Endothelial cell of umbilical vein (primary cell): ENCODE measurements at regions not wholly inside any gene's neighbourhood (a gene's known extent, or its start where the extent isn't known, plus 50 kb on each side); places are given as distances from the start of the nearest gene placed in this dataset.
A peak's percentile ranks its signal among the peaks of the same experiment; 100 is the strongest.

Source experiments
- BruUV-seq: library from RNA; stranded (reverse); fragments of 400-500 nt; replicated peaks from 2 replicates; lab custom pipeline; 2021; lab: Mats Ljungman, UMichigan
- CTCF ChIA-PET: fragments of 300-600, 350-600 bp; sonication (Branson Sonifier 250); formaldehyde crosslinking; loops from one replicate; lab custom pipeline; 2021; ENCODE audit warnings: antibody characterized with exemption, inconsistent platforms; lab: Charles Lee
- POLR2A ChIA-PET: fragments of 300-600, 350-600 bp; sonication (Branson Sonifier 250); formaldehyde crosslinking; loops from one replicate; lab custom pipeline; 2021; ENCODE audit warnings: antibody characterized with exemption, inconsistent platforms; lab: Charles Lee
- DNase-seq: peaks from one replicate; pipeline ENCODE4 v3.0.0-alpha.2; 2011; ENCODE audit warnings: low read depth, low spot score
- FAIRE-seq: peaks from 2 replicates; lab custom pipeline; 2011; peaks lifted over from hg19 to GRCh38; lab: Jason Lieb, UNC
- H2AFZ ChIP-seq: 2 replicates; pipeline ENCODE4 v1.6.0; 2012; ENCODE audit warnings: low read depth, low read length, control low read depth, inconsistent platforms
- H3K27ac ChIP-seq: 2 replicates; pipeline ENCODE4 v1.5.1; 2011; ENCODE audit warnings: low read depth, mild to moderate bottlenecking, control low read depth, low read length, moderate library complexity; ENCODE audit not compliant: insufficient read depth
- H3K27me3 ChIP-seq, 2 experiments: 2 replicates each; pipeline versions ENCODE4 v1.6.0 to v1.6.1; 2011; ENCODE audit warnings: low read length in 2 of 2, mixed read lengths in 1 of 2; ENCODE audit not compliant: control insufficient read depth in 2 of 2, insufficient read depth in 2 of 2
- H3K36me3 ChIP-seq, 2 experiments: 2 replicates in 1 of 2; 3 replicates in 1 of 2; pipeline ENCODE4 v1.5.1; 2011; ENCODE audit warnings: low read length in 2 of 2, mild to moderate bottlenecking in 1 of 2, moderate library complexity in 1 of 2; ENCODE audit not compliant: control insufficient read depth in 2 of 2, insufficient read depth in 2 of 2; ENCODE audit errors: extremely low read depth in 1 of 2
- H3K4me1 ChIP-seq: 3 replicates; pipeline ENCODE4 v1.5.1; 2011; ENCODE audit warnings: mild to moderate bottlenecking, low read length; ENCODE audit not compliant: control insufficient read depth, insufficient read depth; ENCODE audit errors: extremely low read depth
- H3K4me2 ChIP-seq: 2 replicates; pipeline ENCODE4 v1.6.1; 2011; ENCODE audit warnings: low read length, control low read depth, mixed read lengths; ENCODE audit not compliant: insufficient read depth
- H3K4me3 ChIP-seq, 3 experiments: fragments of 200-600 bp in 1 of 3; sonication (generic), shearing (Covaris generic) in 1 of 3; replicated peaks in 1 of 3; 2 replicates each; pipeline ENCODE4 v1.5.1; 2011 to 2016; ENCODE audit warnings: control low read depth in 3 of 3, low read length in 3 of 3, mild to moderate bottlenecking in 2 of 3, inconsistent platforms in 1 of 3, low read depth in 1 of 3, moderate library complexity in 1 of 3; ENCODE audit not compliant: insufficient read depth in 1 of 3
- H3K79me2 ChIP-seq: 2 replicates; pipeline ENCODE4 v1.6.0; 2012; ENCODE audit warnings: low read length, inconsistent platforms; ENCODE audit not compliant: control insufficient read depth, insufficient read depth
- H3K9ac ChIP-seq: replicated peaks from 2 replicates; pipeline ENCODE3; 2011; ENCODE audit warnings: low read length, control low read depth; ENCODE audit not compliant: insufficient read depth; ENCODE audit errors: extremely low read depth
- H3K9me1 ChIP-seq: replicated peaks from 3 replicates; pipeline ENCODE4 v1.6.0; 2011; ENCODE audit warnings: mild to moderate bottlenecking, low read length; ENCODE audit not compliant: control insufficient read depth, insufficient read depth; ENCODE audit errors: extremely low read depth
- H3K9me3 ChIP-seq: replicated peaks from 2 replicates; pipeline ENCODE4 v1.5.1; 2012; ENCODE audit warnings: low read length, inconsistent platforms; ENCODE audit not compliant: control insufficient read depth, insufficient read depth
- H4K20me1 ChIP-seq: replicated peaks from 2 replicates; pipeline ENCODE3; 2011; ENCODE audit warnings: mild to moderate bottlenecking, low read length; ENCODE audit not compliant: control insufficient read depth, insufficient read depth; ENCODE audit errors: extremely low read depth
- EZH2 ChIP-seq: IDR thresholded peaks from 2 replicates; pipeline ENCODE4 v1.6.1; 2012; ENCODE audit warnings: borderline replicate concordance, low read depth, mild to moderate bottlenecking, moderate library complexity, low read length, inconsistent platforms; ENCODE audit not compliant: severe bottlenecking
- FOS ChIP-seq: IDR thresholded peaks from 2 replicates; pipeline ENCODE4 v1.6.1; 2011; ENCODE audit warnings: mild to moderate bottlenecking, low read length, moderate library complexity, borderline replicate concordance; ENCODE audit not compliant: insufficient read depth
- GATA2 ChIP-seq: IDR thresholded peaks from 2 replicates; pipeline ENCODE4 v1.7.0; 2011; ENCODE audit warnings: low read depth, mild to moderate bottlenecking, moderate library complexity, mixed read lengths, low read length; ENCODE audit not compliant: insufficient read length, insufficient read depth
- JUN ChIP-seq: IDR thresholded peaks from 2 replicates; pipeline ENCODE4 v1.6.1; 2011; ENCODE audit warnings: borderline replicate concordance, low read depth; ENCODE audit not compliant: insufficient read length, insufficient read depth
- MYC ChIP-seq: IDR thresholded peaks from one replicate; pipeline ENCODE4 v1.6.1; 2011; ENCODE audit warnings: mild to moderate bottlenecking, low read depth, low read length
- POLR2A ChIP-seq: IDR thresholded peaks from 2 replicates; pipeline ENCODE4 v1.6.1; 2012; ENCODE audit warnings: low read depth, mild to moderate bottlenecking, control low read depth, low read length
- POLR2AphosphoS5 ChIP-seq: IDR thresholded peaks from 2 replicates; pipeline ENCODE4 v1.6.1; 2012; ENCODE audit warnings: low read depth, mild to moderate bottlenecking, control low read depth, low read length, moderate library complexity; ENCODE audit not compliant: insufficient read depth
- dilution Hi-C: fragments of 300-500 bp; cut with MboI; formaldehyde crosslinking; loops from one replicate; pipeline ENCODE4 v1.15.0; 2019; ENCODE audit warnings: low sequenced_read_pairs; ENCODE audit not compliant: extremely low pct_ligation_motif_present
- intact Hi-C: fragments of 100-400 bp; cut with micrococcal nuclease; formaldehyde crosslinking; loops from one replicate; pipeline ENCODE4 v1.10.0; 2022
- TF ChIP-seq, protein P1 (sequence below), 2 donors: IDR thresholded peaks; 1 replicate in 1 of 2; 2 replicates in 1 of 2; pipeline ENCODE4 v1.5.1; 2011; ENCODE audit warnings: low read length in 2 of 2, mild to moderate bottlenecking in 2 of 2, moderate library complexity in 2 of 2, control low read depth in 1 of 2, inconsistent platforms in 1 of 2, low read depth in 1 of 2; ENCODE audit not compliant: insufficient read depth in 1 of 2; ENCODE audit errors: extremely low read depth in 1 of 2
- TF ChIP-seq, protein P2 (sequence below): IDR thresholded peaks from 2 replicates; pipeline ENCODE4 v1.6.1; 2011; ENCODE audit not compliant: insufficient read depth, insufficient read length

DNA sequence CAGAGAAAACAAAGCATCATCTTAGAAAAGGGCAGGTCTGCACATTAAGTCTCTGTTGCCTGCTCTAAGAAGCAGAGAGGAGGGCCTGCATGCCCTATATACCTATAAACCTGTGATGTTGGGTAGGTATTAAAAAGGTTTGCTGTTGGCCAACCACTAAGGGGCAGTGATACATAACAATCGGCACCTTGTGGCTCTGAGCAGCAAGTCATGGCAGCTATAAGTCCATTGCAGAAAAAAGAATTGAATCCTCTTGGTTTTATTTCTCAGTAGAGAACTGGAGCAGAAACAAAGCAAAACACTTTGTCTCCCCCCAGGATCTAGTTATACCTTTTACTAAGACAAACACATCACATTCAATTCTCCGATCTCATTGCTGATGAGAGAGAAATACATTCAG is 1364.4 kb downstream of the STIM2 start:
- peak; percentile 57 for DNase-seq
- dilution Hi-C loops (no loop called here), intact Hi-C loops (loop anchor here (1.0 to 10.0 kb wide), 3 partner anchors 380 to 856 kb away; no protein-coding TSS in a partner anchor)
- Histone ChIP-seq H3K9ac (no peak overlapping the region), H2AFZ (no peak overlapping the region), H3K27ac (no peak overlapping the region), H3K9me1 (no peaks in the 10 kb centered on the region), H3K4me1 (no peaks in the 10 kb centered on the region), H3K4me3 (no peak overlapping the region), H3K27me3 (no peaks in the 10 kb centered on the region), H3K79me2 (no peaks in the 10 kb centered on the region), H3K4me2 (no peak overlapping the region), H3K9me3 (no peaks in the 10 kb centered on the region), H3K36me3 (no peaks in the 10 kb centered on the region), H4K20me1 (no peaks in the 10 kb centered on the region)
- no peak for FAIRE-seq
- ChIA-PET POLR2A (no interaction called here), CTCF (interaction anchor here (1.0 to 1.8 kb wide), 5 partner anchors 12 to 853 kb away, joined by 4 to 6 read pairs (median 4); no protein-coding TSS in a partner anchor)
- no TSS peak for BruUV-seq
- no peak for TF ChIP-seq FOS
- TF ChIP-seq, protein P1, sequence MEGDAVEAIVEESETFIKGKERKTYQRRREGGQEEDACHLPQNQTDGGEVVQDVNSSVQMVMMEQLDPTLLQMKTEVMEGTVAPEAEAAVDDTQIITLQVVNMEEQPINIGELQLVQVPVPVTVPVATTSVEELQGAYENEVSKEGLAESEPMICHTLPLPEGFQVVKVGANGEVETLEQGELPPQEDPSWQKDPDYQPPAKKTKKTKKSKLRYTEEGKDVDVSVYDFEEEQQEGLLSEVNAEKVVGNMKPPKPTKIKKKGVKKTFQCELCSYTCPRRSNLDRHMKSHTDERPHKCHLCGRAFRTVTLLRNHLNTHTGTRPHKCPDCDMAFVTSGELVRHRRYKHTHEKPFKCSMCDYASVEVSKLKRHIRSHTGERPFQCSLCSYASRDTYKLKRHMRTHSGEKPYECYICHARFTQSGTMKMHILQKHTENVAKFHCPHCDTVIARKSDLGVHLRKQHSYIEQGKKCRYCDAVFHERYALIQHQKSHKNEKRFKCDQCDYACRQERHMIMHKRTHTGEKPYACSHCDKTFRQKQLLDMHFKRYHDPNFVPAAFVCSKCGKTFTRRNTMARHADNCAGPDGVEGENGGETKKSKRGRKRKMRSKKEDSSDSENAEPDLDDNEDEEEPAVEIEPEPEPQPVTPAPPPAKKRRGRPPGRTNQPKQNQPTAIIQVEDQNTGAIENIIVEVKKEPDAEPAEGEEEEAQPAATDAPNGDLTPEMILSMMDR (IDR thresholded peaks at IDR 0.05; ENCODE audit: extremely low read depth in 1 of 2, insufficient read depth in 1 of 2, low read depth in 1 of 2, low read length in 2 of 2), result peak; percentile 15 to 43

DNA sequence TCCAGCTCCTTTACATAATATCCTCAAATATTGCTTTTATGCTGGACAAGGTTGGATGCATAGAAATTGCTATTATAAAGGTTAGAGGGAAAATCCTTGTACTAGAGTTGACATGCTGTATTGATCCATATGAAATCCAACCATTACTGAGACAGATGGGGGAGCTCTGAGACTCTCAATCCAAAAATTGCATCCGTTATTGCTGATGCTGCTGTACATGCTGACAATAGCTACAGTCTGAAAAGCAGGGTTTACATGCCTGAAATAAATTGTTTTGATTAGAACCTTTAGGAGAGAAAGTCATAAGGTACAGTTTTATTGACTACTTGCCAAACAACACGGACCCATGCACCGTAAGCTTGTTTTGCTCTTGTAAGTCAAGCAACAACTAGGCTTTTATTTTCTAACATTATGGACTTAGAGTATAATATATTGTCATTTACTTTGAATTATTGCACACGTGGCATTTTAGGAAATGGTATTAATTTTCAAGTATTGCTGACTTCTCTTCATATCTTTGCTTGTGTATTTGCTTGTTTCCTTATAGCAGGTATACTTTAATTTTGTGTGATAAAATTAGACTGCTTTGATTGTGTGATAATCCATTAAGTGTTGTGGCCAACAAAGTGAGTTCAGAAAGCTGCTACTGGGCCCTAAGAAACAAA is 1365.2 kb downstream of the STIM2 start:
- no peak overlapping the region for H2AFZ ChIP-seq
- H3K27me3 ChIP-seq, result no peaks in the 10 kb centered on the region
- BruUV-seq, result no TSS peak
- H3K4me3 ChIP-seq, result no peak overlapping the region
- H3K79me2 ChIP-seq, result no peaks in the 10 kb centered on the region
- TF ChIP-seq, protein P1 (IDR thresholded peaks at IDR 0.05; ENCODE audit: extremely low read depth in 1 of 2, insufficient read depth in 1 of 2, low read depth in 1 of 2, low read length in 2 of 2), result no peak
- TF ChIP-seq MYC, result no peak
- TF ChIP-seq, protein P2, sequence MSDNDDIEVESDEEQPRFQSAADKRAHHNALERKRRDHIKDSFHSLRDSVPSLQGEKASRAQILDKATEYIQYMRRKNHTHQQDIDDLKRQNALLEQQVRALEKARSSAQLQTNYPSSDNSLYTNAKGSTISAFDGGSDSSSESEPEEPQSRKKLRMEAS, result no peak
- no peak for TF ChIP-seq GATA2
- no peak for TF ChIP-seq POLR2A
- no peak for TF ChIP-seq POLR2AphosphoS5
- no peak for TF ChIP-seq EZH2
- TF ChIP-seq JUN, result no peak
- no peak for TF ChIP-seq FOS
- no peaks in the 10 kb centered on the region for H3K9me3 ChIP-seq
- intact Hi-C loops, result loop anchor here (1.0 to 10.0 kb wide), 3 partner anchors 379 to 855 kb away; no protein-coding TSS in a partner anchor
- no peak overlapping the region for H3K27ac ChIP-seq
- no peak overlapping the region for H3K4me2 ChIP-seq
- DNase-seq, result peak; percentile 8
- no peak overlapping the region for H3K9ac ChIP-seq
- H4K20me1 ChIP-seq, result no peaks in the 10 kb centered on the region
- H3K9me1 ChIP-seq, result no peaks in the 10 kb centered on the region
- no peak for FAIRE-seq
- POLR2A ChIA-PET, result no interaction called here
- no peaks in the 10 kb centered on the region for H3K4me1 ChIP-seq
- dilution Hi-C loops, result no loop called here
- no peaks in the 10 kb centered on the region for H3K36me3 ChIP-seq
- CTCF ChIA-PET, result interaction anchor here (1.0 to 1.8 kb wide), 7 partner anchors 10 to 853 kb away, joined by 4 to 6 read pairs (median 4); no protein-coding TSS in a partner anchor
